Thyroid gland (tissue), 4 donors: ENCODE measurements at regions not wholly inside any gene's neighbourhood (a gene's known extent, or its start where the extent isn't known, plus 50 kb on each side); places are given as distances from the start of the nearest gene placed in this dataset.

ENCODE experiments used
- POLR2A ChIP-seq, 2 donors: fragments of 450-650 bp; IDR thresholded peaks; one replicate each; pipeline ENCODE4 v1.6.1; 2017; ENCODE audit warnings: antibody characterized with exemption in 2 of 2, mild to moderate bottlenecking in 2 of 2, moderate library complexity in 1 of 2
- TF ChIP-seq, protein P1 (sequence below), 6 experiments: fragments of 200-600 bp in 3 of 6; fragments of 450-650 bp in 3 of 6; sonication (generic) in 3 of 6; IDR thresholded peaks; one replicate each; pipeline ENCODE4 v1.5.1; 2016 to 2019; ENCODE audit warnings: antibody characterized with exemption in 6 of 6, mild to moderate bottlenecking in 2 of 6, inconsistent platforms in 1 of 6, moderate library complexity in 1 of 6

DNA sequence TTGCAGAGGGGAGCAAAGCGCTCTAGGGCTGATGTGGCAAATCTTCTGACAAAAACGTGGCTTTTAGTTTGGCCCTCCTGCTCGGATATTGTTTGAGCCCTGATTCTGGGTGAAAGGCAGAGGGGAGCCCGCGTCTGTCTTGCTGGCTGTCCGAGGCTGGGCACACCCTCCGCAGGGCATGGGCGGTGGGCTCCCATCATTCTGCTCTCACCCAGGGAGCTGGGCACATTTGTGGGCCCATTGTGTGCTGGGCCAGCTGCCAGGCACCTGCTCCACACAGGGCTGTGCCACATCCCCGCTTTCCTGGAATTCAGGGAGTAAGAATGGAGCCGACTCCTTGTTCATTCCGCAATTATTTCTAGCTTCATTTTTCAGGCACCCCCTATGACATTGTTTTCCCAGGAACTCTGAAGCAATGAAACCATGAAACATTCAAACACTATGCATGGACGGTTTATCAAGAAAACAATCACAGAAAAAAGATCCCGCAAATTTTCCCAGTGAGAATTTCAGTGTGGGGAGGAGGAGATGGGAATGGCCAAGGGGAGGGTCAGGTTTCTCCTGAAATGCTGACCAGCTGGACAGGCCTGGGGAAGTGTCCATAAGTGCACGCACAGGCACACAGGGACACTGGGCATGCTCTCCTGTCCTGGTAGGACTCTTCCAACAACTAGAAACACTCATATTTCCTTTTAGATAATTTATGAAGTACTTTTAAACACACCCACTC, 341.1 kb downstream of the CXCL12 start:
- no peak for TF ChIP-seq POLR2A (IDR thresholded peaks at IDR 0.05)
- TF ChIP-seq, protein P1, sequence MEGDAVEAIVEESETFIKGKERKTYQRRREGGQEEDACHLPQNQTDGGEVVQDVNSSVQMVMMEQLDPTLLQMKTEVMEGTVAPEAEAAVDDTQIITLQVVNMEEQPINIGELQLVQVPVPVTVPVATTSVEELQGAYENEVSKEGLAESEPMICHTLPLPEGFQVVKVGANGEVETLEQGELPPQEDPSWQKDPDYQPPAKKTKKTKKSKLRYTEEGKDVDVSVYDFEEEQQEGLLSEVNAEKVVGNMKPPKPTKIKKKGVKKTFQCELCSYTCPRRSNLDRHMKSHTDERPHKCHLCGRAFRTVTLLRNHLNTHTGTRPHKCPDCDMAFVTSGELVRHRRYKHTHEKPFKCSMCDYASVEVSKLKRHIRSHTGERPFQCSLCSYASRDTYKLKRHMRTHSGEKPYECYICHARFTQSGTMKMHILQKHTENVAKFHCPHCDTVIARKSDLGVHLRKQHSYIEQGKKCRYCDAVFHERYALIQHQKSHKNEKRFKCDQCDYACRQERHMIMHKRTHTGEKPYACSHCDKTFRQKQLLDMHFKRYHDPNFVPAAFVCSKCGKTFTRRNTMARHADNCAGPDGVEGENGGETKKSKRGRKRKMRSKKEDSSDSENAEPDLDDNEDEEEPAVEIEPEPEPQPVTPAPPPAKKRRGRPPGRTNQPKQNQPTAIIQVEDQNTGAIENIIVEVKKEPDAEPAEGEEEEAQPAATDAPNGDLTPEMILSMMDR (IDR thresholded peaks at IDR 0.05) = no peak
